ENCODE measurements at regions not wholly inside any gene's neighbourhood (a gene's known extent, or its start where the extent isn't known, plus 50 kb on each side); places are given as distances from the start of the nearest gene placed in this dataset.

DNA sequence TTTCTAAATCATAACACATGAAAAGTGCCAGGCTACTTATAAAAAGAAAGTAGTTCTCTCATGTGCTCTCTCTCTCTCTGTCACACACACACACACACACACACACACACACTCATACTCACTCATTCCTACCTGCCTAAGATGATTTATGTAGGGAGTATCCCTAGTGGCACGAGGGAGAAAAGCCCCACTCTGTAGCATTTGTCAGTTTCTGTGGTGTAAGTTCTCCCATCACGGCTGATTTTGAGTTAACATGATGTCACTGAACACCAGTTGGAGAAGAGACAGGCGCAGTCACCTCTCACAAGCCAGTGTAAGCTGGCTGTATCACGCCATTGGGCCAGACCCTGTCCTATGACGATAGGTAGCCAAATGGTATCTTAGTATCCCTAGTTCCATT is 395.4 kb downstream of the SFMBT2 start:
- Histone ChIP-seq H2AFZ (no peak overlapping the region), H3K79me2 (no peaks in the 10 kb centered on the region), H3K9me2 (replicated peaks; ENCODE audit: insufficient read depth) (no peaks in the 10 kb centered on the region), H3K4me3 (no peak overlapping the region), H3K27ac (no peak overlapping the region), H3K36me3 (replicated peaks; ENCODE audit: insufficient read depth, low read depth) (no peaks in the 10 kb centered on the region), H3K4me1 (ENCODE audit: insufficient read depth) (no peaks in the 10 kb centered on the region), H3K27me3 (no peaks in the 10 kb centered on the region), H3K4me2 (no peak overlapping the region), H3K9me3 (ENCODE audit: low read depth) (no peaks in the 10 kb centered on the region), H4K20me1 (ENCODE audit: insufficient read depth, poor library complexity, severe bottlenecking) (no peaks in the 10 kb centered on the region)
- TF ChIP-seq, protein P1, sequence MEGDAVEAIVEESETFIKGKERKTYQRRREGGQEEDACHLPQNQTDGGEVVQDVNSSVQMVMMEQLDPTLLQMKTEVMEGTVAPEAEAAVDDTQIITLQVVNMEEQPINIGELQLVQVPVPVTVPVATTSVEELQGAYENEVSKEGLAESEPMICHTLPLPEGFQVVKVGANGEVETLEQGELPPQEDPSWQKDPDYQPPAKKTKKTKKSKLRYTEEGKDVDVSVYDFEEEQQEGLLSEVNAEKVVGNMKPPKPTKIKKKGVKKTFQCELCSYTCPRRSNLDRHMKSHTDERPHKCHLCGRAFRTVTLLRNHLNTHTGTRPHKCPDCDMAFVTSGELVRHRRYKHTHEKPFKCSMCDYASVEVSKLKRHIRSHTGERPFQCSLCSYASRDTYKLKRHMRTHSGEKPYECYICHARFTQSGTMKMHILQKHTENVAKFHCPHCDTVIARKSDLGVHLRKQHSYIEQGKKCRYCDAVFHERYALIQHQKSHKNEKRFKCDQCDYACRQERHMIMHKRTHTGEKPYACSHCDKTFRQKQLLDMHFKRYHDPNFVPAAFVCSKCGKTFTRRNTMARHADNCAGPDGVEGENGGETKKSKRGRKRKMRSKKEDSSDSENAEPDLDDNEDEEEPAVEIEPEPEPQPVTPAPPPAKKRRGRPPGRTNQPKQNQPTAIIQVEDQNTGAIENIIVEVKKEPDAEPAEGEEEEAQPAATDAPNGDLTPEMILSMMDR (IDR thresholded peaks at IDR 0.05; ENCODE audit: poor library complexity) = no peak
- TF ChIP-seq EZH2phosphoT487 (IDR thresholded peaks at IDR 0.05; ENCODE audit: low read depth, severe bottlenecking, unreplicated experiment) = no peak
- no peak for TF ChIP-seq EZH2 (IDR thresholded peaks at IDR 0.05; ENCODE audit: borderline replicate concordance)
- WGBS (ENCODE audit: low lambda C conversion rate, missing lambda C conversion rate) = 71% methylated on average over 5 of the region's 5 CpGs
- no peak for DNase-seq (ENCODE audit: low spot score)

DNA sequence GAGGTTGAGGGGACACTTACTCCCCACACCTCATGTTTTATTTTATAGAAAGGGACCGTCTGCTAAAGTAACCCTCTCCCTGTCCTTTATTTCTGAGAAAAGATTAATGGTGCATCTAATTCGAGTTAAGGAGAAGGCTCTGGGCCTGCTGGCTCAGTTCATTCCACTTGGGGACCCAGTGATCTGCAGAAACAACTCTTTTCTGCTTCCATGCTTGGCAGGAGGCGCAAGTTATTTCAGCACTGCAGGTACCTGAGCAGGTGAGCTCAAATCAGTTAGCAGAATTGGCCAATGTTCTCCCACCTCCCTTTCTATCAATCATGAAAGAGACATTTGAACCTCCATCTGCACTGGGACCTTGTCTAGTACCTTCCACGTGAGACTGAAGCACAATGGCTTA is 396.1 kb downstream of the SFMBT2 start:
- Histone ChIP-seq H3K79me2 (no peaks in the 10 kb centered on the region), H3K4me3 (no peak overlapping the region), H2AFZ (no peak overlapping the region), H3K27me3 (no peaks in the 10 kb centered on the region), H4K20me1 (ENCODE audit: insufficient read depth, poor library complexity, severe bottlenecking) (no peaks in the 10 kb centered on the region), H3K9me2 (replicated peaks; ENCODE audit: insufficient read depth) (no peaks in the 10 kb centered on the region), H3K4me2 (no peak overlapping the region), H3K27ac (no peak overlapping the region), H3K4me1 (ENCODE audit: insufficient read depth) (no peaks in the 10 kb centered on the region), H3K9me3 (ENCODE audit: low read depth) (no peaks in the 10 kb centered on the region), H3K36me3 (replicated peaks; ENCODE audit: insufficient read depth, low read depth) (no peaks in the 10 kb centered on the region)
- TF ChIP-seq EZH2phosphoT487 (IDR thresholded peaks at IDR 0.05; ENCODE audit: low read depth, severe bottlenecking, unreplicated experiment) = no peak
- TF ChIP-seq, protein P1 (IDR thresholded peaks at IDR 0.05; ENCODE audit: poor library complexity) = no peak
- no peak for TF ChIP-seq EZH2 (IDR thresholded peaks at IDR 0.05; ENCODE audit: borderline replicate concordance)
- DNase-seq (ENCODE audit: low spot score) = no peak
- 82% methylated on average over 4 of the region's 4 CpGs for WGBS (ENCODE audit: low lambda C conversion rate, missing lambda C conversion rate)

DNA sequence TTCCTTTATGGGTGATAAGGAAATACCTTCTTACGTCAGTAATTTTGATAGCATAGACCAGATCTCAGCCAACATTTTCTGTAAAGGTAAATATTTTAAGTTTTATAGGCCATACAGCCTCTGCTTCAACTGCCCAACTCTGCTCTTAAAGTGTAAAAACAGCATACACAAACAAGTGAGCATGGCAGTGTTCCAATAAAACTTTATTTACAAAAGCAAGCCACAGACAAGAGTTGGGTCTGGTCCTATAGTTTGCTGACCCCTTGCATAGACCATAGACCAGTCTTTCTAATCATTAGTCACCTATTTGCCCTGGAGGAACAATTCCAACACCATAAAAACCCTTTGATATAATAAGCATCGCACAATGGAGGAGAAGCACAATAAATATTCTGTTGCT is 398.8 kb downstream of the SFMBT2 start:
- no peak overlapping the region for H3K4me3 ChIP-seq
- no peak overlapping the region for H2AFZ ChIP-seq
- H3K9me2 ChIP-seq (replicated peaks; ENCODE audit: insufficient read depth) = no peaks in the 10 kb centered on the region
- H3K9me3 ChIP-seq (ENCODE audit: low read depth) = no peaks in the 10 kb centered on the region
- no peak overlapping the region for H3K27ac ChIP-seq
- 65% methylated on average over 2 of the region's 2 CpGs for WGBS (ENCODE audit: low lambda C conversion rate, missing lambda C conversion rate)
- H3K4me2 ChIP-seq = no peak overlapping the region
- H3K36me3 ChIP-seq (replicated peaks; ENCODE audit: insufficient read depth, low read depth) = no peaks in the 10 kb centered on the region
- no peaks in the 10 kb centered on the region for H3K27me3 ChIP-seq
- H3K4me1 ChIP-seq (ENCODE audit: insufficient read depth) = no peaks in the 10 kb centered on the region
- no peaks in the 10 kb centered on the region for H4K20me1 ChIP-seq (ENCODE audit: insufficient read depth, poor library complexity, severe bottlenecking)
- DNase-seq (ENCODE audit: low spot score) = no peak
- TF ChIP-seq EZH2phosphoT487 (IDR thresholded peaks at IDR 0.05; ENCODE audit: low read depth, severe bottlenecking, unreplicated experiment) (no peak), EZH2 (IDR thresholded peaks at IDR 0.05; ENCODE audit: borderline replicate concordance) (no peak)
- TF ChIP-seq, protein P1 (IDR thresholded peaks at IDR 0.05; ENCODE audit: poor library complexity) = no peak
- no peaks in the 10 kb centered on the region for H3K79me2 ChIP-seq

DNA sequence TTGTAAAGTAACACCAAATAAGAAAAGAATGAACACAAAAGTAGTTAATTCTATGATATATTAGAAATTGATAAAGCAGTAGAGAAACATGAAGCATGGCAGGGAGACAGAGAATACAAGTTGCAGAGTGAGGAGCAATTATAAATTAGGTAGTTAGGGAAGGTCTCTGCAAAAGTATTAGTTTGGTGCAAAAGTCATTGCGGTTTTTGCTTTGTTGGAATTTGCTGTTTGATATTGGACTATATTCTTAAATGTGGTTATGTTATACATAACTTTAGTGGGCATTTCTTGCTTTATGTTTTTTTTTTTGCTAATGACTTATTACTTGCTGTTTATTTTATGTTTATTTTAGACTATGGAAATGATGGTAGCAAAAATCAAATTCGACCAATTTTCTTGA is 402.2 kb downstream of the SFMBT2 start:
- Histone ChIP-seq H3K9me3 (ENCODE audit: low read depth) (no peaks in the 10 kb centered on the region), H3K27ac (no peak overlapping the region), H3K27me3 (no peaks in the 10 kb centered on the region), H3K36me3 (replicated peaks; ENCODE audit: insufficient read depth, low read depth) (no peaks in the 10 kb centered on the region), H3K9me2 (replicated peaks; ENCODE audit: insufficient read depth) (no peaks in the 10 kb centered on the region), H3K4me2 (no peak overlapping the region), H4K20me1 (ENCODE audit: insufficient read depth, poor library complexity, severe bottlenecking) (no peaks in the 10 kb centered on the region), H3K4me1 (ENCODE audit: insufficient read depth) (no peaks in the 10 kb centered on the region), H3K4me3 (no peak overlapping the region), H3K79me2 (no peaks in the 10 kb centered on the region), H2AFZ (no peak overlapping the region)
- no peak for TF ChIP-seq EZH2 (IDR thresholded peaks at IDR 0.05; ENCODE audit: borderline replicate concordance)
- no peak for TF ChIP-seq EZH2phosphoT487 (IDR thresholded peaks at IDR 0.05; ENCODE audit: low read depth, severe bottlenecking, unreplicated experiment)
- TF ChIP-seq, protein P1 (IDR thresholded peaks at IDR 0.05; ENCODE audit: poor library complexity) = no peak
- DNase-seq (ENCODE audit: low spot score) = no peak
- WGBS (ENCODE audit: low lambda C conversion rate, missing lambda C conversion rate) = 88% methylated on average over 2 of the region's 2 CpGs
